ENCODE measurements at regions not wholly inside any gene's neighbourhood (a gene's known extent, or its start where the extent isn't known, plus 50 kb on each side); places are given as distances from the start of the nearest gene placed in this dataset.

DNA sequence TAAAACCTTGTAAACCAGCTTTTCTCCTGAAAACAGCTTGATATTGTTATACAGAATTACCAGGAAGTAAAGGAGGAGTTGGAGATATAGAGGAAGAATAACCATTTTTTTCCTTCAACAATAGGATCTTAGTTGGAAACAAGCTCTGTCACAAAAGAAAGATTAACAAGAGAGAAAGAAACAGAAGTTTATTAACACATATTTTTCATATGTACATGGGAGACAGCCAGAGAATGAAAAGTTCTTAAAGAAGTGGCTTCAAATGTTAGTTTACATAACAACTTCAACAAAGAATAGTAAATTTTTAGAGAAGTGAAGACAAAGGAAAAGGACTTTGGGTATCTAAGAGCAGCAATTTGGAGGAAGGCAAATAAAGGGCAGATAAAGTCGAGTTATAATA is 94.9 kb upstream of the ANKRD50 start:
- no peak overlapping the region for H2AFZ ChIP-seq

DNA sequence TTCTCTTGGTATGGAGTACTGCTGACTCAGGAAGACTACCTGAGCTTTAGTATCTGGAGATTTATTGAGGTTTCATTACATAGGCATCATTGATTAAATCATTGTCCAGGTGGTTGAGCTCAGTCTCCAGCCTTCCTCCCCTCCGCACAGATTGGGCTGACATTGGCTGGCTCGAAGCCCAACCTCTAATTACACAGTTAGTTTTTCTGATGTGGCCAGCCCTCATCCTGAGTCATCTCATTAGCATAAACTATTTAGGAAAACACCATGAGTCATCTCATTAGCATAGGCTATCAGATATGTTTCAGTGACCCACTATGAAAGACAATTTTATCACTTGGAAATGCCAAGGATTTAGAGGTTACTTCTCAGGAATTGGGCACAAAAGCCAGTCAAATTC is 93.9 kb upstream of the ANKRD50 start:
- Histone ChIP-seq H2AFZ (no peak overlapping the region), H3K4me3 (no peak overlapping the region), H4K20me1 (ENCODE audit: insufficient read depth) (no peaks in the 10 kb centered on the region), H3K4me2 (no peak overlapping the region), H3K9me2 (ENCODE audit: insufficient read depth) (no peaks in the 10 kb centered on the region; the same call in 1 of the 2 replicates), H3K9me3 (ENCODE audit: insufficient read depth, low read depth) (no peaks in the 10 kb centered on the region; the same call in 1 of the 2 replicates), H3K27ac (no peak overlapping the region), H3K36me3 (ENCODE audit: low read depth) (no peaks in the 10 kb centered on the region), H3K79me2 (ENCODE audit: low read depth) (no peaks in the 10 kb centered on the region), H3K4me1 (replicated peaks; ENCODE audit: insufficient read depth) (no peaks in the 10 kb centered on the region), H3K27me3 (ENCODE audit: insufficient read depth, low read depth) (no peaks in the 10 kb centered on the region), H3F3A (ENCODE audit: insufficient read depth, low read depth) (no peaks in the 10 kb centered on the region)
- POLR2A ChIA-PET (ENCODE audit: unreplicated experiment), result no interaction called here
- CTCF ChIA-PET, result no interaction called here
- no TSS peak for BruUV-seq (replicated peaks)
- DNase-seq, result no peak
- intact Hi-C loops (cut with micrococcal nuclease; ENCODE audit: unreplicated experiment), result no loop called here
- no peak for TF ChIP-seq EZH2 (IDR thresholded peaks at IDR 0.05; ENCODE audit: low read depth)
- TF ChIP-seq, protein P1, sequence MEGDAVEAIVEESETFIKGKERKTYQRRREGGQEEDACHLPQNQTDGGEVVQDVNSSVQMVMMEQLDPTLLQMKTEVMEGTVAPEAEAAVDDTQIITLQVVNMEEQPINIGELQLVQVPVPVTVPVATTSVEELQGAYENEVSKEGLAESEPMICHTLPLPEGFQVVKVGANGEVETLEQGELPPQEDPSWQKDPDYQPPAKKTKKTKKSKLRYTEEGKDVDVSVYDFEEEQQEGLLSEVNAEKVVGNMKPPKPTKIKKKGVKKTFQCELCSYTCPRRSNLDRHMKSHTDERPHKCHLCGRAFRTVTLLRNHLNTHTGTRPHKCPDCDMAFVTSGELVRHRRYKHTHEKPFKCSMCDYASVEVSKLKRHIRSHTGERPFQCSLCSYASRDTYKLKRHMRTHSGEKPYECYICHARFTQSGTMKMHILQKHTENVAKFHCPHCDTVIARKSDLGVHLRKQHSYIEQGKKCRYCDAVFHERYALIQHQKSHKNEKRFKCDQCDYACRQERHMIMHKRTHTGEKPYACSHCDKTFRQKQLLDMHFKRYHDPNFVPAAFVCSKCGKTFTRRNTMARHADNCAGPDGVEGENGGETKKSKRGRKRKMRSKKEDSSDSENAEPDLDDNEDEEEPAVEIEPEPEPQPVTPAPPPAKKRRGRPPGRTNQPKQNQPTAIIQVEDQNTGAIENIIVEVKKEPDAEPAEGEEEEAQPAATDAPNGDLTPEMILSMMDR (conservative IDR thresholded peaks at IDR 0.05), result no peak

More for the DNA sequence above, 94.9 kb upstream of the ANKRD50 start:
- Histone ChIP-seq H3K36me3 (ENCODE audit: low read depth) (no peaks in the 10 kb centered on the region), H3K9me2 (ENCODE audit: insufficient read depth) (no peaks in the 10 kb centered on the region; the same call in 1 of the 2 replicates), H3K9me3 (ENCODE audit: insufficient read depth, low read depth) (no peaks in the 10 kb centered on the region; the same call in 1 of the 2 replicates), H4K20me1 (ENCODE audit: insufficient read depth) (no peaks in the 10 kb centered on the region), H3K4me3 (no peak overlapping the region), H3K27me3 (ENCODE audit: insufficient read depth, low read depth) (no peaks in the 10 kb centered on the region), H3K4me2 (no peak overlapping the region), H3K79me2 (ENCODE audit: low read depth) (no peaks in the 10 kb centered on the region), H3F3A (ENCODE audit: insufficient read depth, low read depth) (no peaks in the 10 kb centered on the region), H3K4me1 (replicated peaks; ENCODE audit: insufficient read depth) (no peaks in the 10 kb centered on the region), H3K27ac (no peak overlapping the region)
- TF ChIP-seq, protein P1 (conservative IDR thresholded peaks at IDR 0.05), result no peak
- no peak for DNase-seq
- intact Hi-C loops (cut with micrococcal nuclease; ENCODE audit: unreplicated experiment), result no loop called here
- no TSS peak for BruUV-seq (replicated peaks)
- POLR2A ChIA-PET (ENCODE audit: unreplicated experiment), result no interaction called here
- CTCF ChIA-PET, result no interaction called here

DNA sequence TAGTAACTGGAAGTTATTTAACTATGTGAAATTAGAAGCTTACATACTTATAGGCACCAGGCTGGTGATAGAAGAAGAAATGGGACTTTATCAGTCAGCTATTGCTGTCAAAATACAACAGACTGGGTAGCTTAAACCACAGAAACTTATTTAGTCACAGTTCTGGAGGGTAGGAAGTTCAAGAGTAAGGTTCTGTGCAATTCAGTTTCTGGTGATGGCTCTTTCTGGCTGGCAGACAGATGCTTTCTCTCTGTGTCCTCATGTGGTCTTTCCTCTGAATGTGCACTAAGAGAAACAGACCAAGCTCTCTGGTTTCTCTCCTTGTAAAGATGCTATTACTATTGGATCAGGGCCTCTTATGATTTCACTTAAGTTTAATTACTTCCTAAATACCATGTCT is 92.1 kb upstream of the ANKRD50 start:
- H2AFZ ChIP-seq, result no peak overlapping the region
- no peaks in the 10 kb centered on the region; the same call in 1 of the 2 replicates for H3K9me2 ChIP-seq (ENCODE audit: insufficient read depth)
- no peak for DNase-seq
- H3K36me3 ChIP-seq (ENCODE audit: low read depth), result no peaks in the 10 kb centered on the region
- no peaks in the 10 kb centered on the region; the same call in 1 of the 2 replicates for H3K9me3 ChIP-seq (ENCODE audit: insufficient read depth, low read depth)
- no TSS peak for BruUV-seq (replicated peaks)
- intact Hi-C loops (cut with micrococcal nuclease; ENCODE audit: unreplicated experiment), result no loop called here
- H3K27ac ChIP-seq, result no peak overlapping the region
- H3K4me3 ChIP-seq, result no peak overlapping the region
- TF ChIP-seq, protein P1 (conservative IDR thresholded peaks at IDR 0.05), result no peak
- TF ChIP-seq EZH2 (IDR thresholded peaks at IDR 0.05; ENCODE audit: low read depth), result no peak
- H4K20me1 ChIP-seq (ENCODE audit: insufficient read depth), result no peaks in the 10 kb centered on the region
- H3K79me2 ChIP-seq (ENCODE audit: low read depth), result no peaks in the 10 kb centered on the region
- no peaks in the 10 kb centered on the region for H3F3A ChIP-seq (ENCODE audit: insufficient read depth, low read depth)
- H3K27me3 ChIP-seq (ENCODE audit: insufficient read depth, low read depth), result no peaks in the 10 kb centered on the region
- CTCF ChIA-PET, result no interaction called here
- H3K4me1 ChIP-seq (replicated peaks; ENCODE audit: insufficient read depth), result no peaks in the 10 kb centered on the region
- POLR2A ChIA-PET (ENCODE audit: unreplicated experiment), result no interaction called here
- H3K4me2 ChIP-seq, result no peak overlapping the region
